Loucy (cell line): ENCODE measurements at regions not wholly inside any gene's neighbourhood (a gene's known extent, or its start where the extent isn't known, plus 50 kb on each side); places are given as distances from the start of the nearest gene placed in this dataset.

Experiments
- H2AFZ ChIP-seq: fragments of 200-600 bp; sonication (generic); 2 replicates; pipeline ENCODE4 v1.6.0; 2016; ENCODE audit warnings: antibody characterized with exemption, mild to moderate bottlenecking, low read length, moderate library complexity
- H3F3A ChIP-seq: fragments of 200-600 bp; 2 replicates; pipeline ENCODE4 v1.6.0; 2016; ENCODE audit warnings: antibody characterized with exemption, low read depth, mild to moderate bottlenecking
- H3K27me3 ChIP-seq: fragments of 200-600 bp; sonication (generic); 2 replicates; pipeline ENCODE4 v1.6.1; 2014; ENCODE audit warnings: low read length, mild to moderate bottlenecking; ENCODE audit not compliant: insufficient read depth, poor library complexity, severe bottlenecking
- H3K36me3 ChIP-seq: fragments of 200-600 bp; sonication (generic); 2 replicates; pipeline ENCODE4 v1.6.1; 2016; ENCODE audit warnings: low read length; ENCODE audit not compliant: insufficient read depth
- H3K4me1 ChIP-seq: fragments of 200-600 bp; sonication (generic); 2 replicates; pipeline ENCODE4 v1.5.1; 2014; ENCODE audit warnings: low read length, mild to moderate bottlenecking; ENCODE audit not compliant: insufficient read depth, poor library complexity, severe bottlenecking
- H3K4me2 ChIP-seq: fragments of 200-600 bp; sonication (generic); 2 replicates; pipeline ENCODE4 v1.6.0; 2014; ENCODE audit warnings: antibody characterized with exemption, low read length, low read depth, mild to moderate bottlenecking; ENCODE audit not compliant: poor library complexity, severe bottlenecking
- H3K4me3 ChIP-seq: fragments of 200-600 bp; sonication (generic); 2 replicates; pipeline ENCODE4 v1.5.1; 2014; ENCODE audit warnings: low read length, mild to moderate bottlenecking, mixed read lengths; ENCODE audit not compliant: poor library complexity, severe bottlenecking
- H3K79me2 ChIP-seq: fragments of 200-600 bp; sonication (generic); 2 replicates; pipeline ENCODE4 v1.6.1; 2014; ENCODE audit warnings: low read length; ENCODE audit not compliant: insufficient read depth
- H3K9ac ChIP-seq: fragments of 200-600 bp; sonication (generic); 2 replicates; pipeline ENCODE4 v1.6.0; 2014; ENCODE audit warnings: mild to moderate bottlenecking, low read depth, low read length, moderate library complexity; ENCODE audit not compliant: poor library complexity, severe bottlenecking
- H3K9me2 ChIP-seq: fragments of 200-600 bp; sonication (generic); replicated peaks from 2 replicates; pipeline ENCODE4 v1.6.1; 2016; ENCODE audit warnings: low read depth, low read length, mixed read lengths
- H3K9me3 ChIP-seq: fragments of 200-600 bp; sonication (generic); 2 replicates; pipeline ENCODE4 v1.6.1; 2014; ENCODE audit warnings: mild to moderate bottlenecking, antibody characterized with exemption, low read length, low read depth; ENCODE audit not compliant: insufficient read depth
- H4K20me1 ChIP-seq: fragments of 200-600 bp; sonication (generic); 2 replicates; pipeline ENCODE4 v1.6.0; 2014; ENCODE audit warnings: antibody characterized with exemption, low read length, mild to moderate bottlenecking; ENCODE audit not compliant: insufficient read depth, poor library complexity, severe bottlenecking
- CTCF ChIP-seq: fragments of 200-600 bp; sonication (generic); conservative IDR thresholded peaks from 2 replicates; pipeline ENCODE4 v1.5.1; 2014; ENCODE audit warnings: mild to moderate bottlenecking, antibody characterized with exemption, low read length
- EZH2phosphoT487 ChIP-seq: fragments of 200-600 bp; IDR thresholded peaks from 2 replicates; pipeline ENCODE4 v1.6.1; 2018; ENCODE audit warnings: antibody characterized with exemption, mild to moderate bottlenecking, moderate library complexity, borderline replicate concordance

- Histone ChIP-seq H3K36me3 (no peaks in the 10 kb centered on the region), H3K9me2 (no peaks in the 10 kb centered on the region), H3K79me2 (no peaks in the 10 kb centered on the region), H3K9ac (no peak overlapping the region), H3K4me1 (no peaks in the 10 kb centered on the region), H3F3A (no peaks in the 10 kb centered on the region), H3K9me3 (peaks cover 10% of the 10 kb centered on the region; the same call in 1 of the 2 replicates), H3K4me2 (no peak overlapping the region), H3K4me3 (no peak overlapping the region), H2AFZ (no peak overlapping the region), H3K27me3 (no peaks in the 10 kb centered on the region), H4K20me1 (no peaks in the 10 kb centered on the region)
- TF ChIP-seq EZH2phosphoT487 (no peak), CTCF (no peak)
Measured at GRCh38 chr16:86216591-86216990, 293.7 kb upstream of the FOXF1 start.

GRCh38 chr16:86217001-86217890, 293.1 kb upstream of the FOXF1 start:
- H3F3A ChIP-seq = no peaks in the 10 kb centered on the region
- H4K20me1 ChIP-seq = no peaks in the 10 kb centered on the region
- no peaks in the 10 kb centered on the region for H3K9me2 ChIP-seq
- H3K9ac ChIP-seq = no peak overlapping the region
- peaks cover 5% of the 10 kb centered on the region; the same call in 1 of the 2 replicates for H3K9me3 ChIP-seq
- no peak overlapping the region for H3K4me3 ChIP-seq
- H3K4me2 ChIP-seq = no peak overlapping the region
- H3K4me1 ChIP-seq = no peaks in the 10 kb centered on the region
- H3K79me2 ChIP-seq = no peaks in the 10 kb centered on the region
- TF ChIP-seq EZH2phosphoT487 (no peak), CTCF (no peak)
- H3K27me3 ChIP-seq = no peaks in the 10 kb centered on the region
- H2AFZ ChIP-seq = no peak overlapping the region
- no peaks in the 10 kb centered on the region for H3K36me3 ChIP-seq

- Histone ChIP-seq H3K9ac (no peak overlapping the region), H3K9me2 (no peaks in the 10 kb centered on the region), H3K4me2 (no peak overlapping the region), H3K9me3 (peaks cover under 1% of the 10 kb centered on the region; the same call in 1 of the 2 replicates), H3F3A (no peaks in the 10 kb centered on the region), H3K36me3 (no peaks in the 10 kb centered on the region), H3K4me1 (no peaks in the 10 kb centered on the region), H3K4me3 (no peak overlapping the region), H3K27me3 (no peaks in the 10 kb centered on the region), H3K79me2 (no peaks in the 10 kb centered on the region), H4K20me1 (no peaks in the 10 kb centered on the region), H2AFZ (no peak overlapping the region)
- TF ChIP-seq CTCF (no peak), EZH2phosphoT487 (no peak)
Measured at GRCh38 chr16:86217891-86218270, 292.4 kb upstream of the FOXF1 start.
